GM06990 (cell line): ENCODE measurements at regions not wholly inside any gene's neighbourhood (a gene's known extent, or its start where the extent isn't known, plus 50 kb on each side); places are given as distances from the start of the nearest gene placed in this dataset.

Experiments
- DNase-seq: peaks from one replicate; pipeline ENCODE4 v3.0.0-alpha.2; 2011; ENCODE audit not compliant: insufficient read length; ENCODE audit errors: extremely low read depth
- H3K27me3 ChIP-seq: replicated peaks from 2 replicates; pipeline ENCODE4 v1.6.0; 2011; ENCODE audit warnings: low read length; ENCODE audit not compliant: control insufficient read depth, insufficient read depth
- H3K36me3 ChIP-seq: 2 replicates; pipeline ENCODE4 v1.5.1; 2011; ENCODE audit warnings: low read length; ENCODE audit not compliant: control insufficient read depth, insufficient read depth
- H3K4me3 ChIP-seq: replicated peaks from 2 replicates; pipeline ENCODE4 v1.5.1; 2011; ENCODE audit warnings: low read depth, mild to moderate bottlenecking, control low read depth, low read length
- CTCF ChIP-seq: IDR thresholded peaks from 2 replicates; pipeline ENCODE4 v1.5.1; 2011; ENCODE audit warnings: low read length, control low read depth, mild to moderate bottlenecking, inconsistent platforms; ENCODE audit not compliant: insufficient read depth, poor library complexity, severe bottlenecking

GRCh38 chr3:153043729-153044328 is 118.2 kb upstream of the RAP2B start:
- Histone ChIP-seq H3K4me3 (no peak overlapping the region), H3K27me3 (no peaks in the 10 kb centered on the region), H3K36me3 (no peaks in the 10 kb centered on the region)
- no peak for DNase-seq
- TF ChIP-seq CTCF = no peak

GRCh38 chr3:153045150-153045549 is 116.9 kb upstream of the RAP2B start:
- no peak for TF ChIP-seq CTCF
- H3K4me3 ChIP-seq = no peak overlapping the region
- no peaks in the 10 kb centered on the region for H3K36me3 ChIP-seq
- no peaks in the 10 kb centered on the region for H3K27me3 ChIP-seq
- DNase-seq = no peak

- no peaks in the 10 kb centered on the region for H3K36me3 ChIP-seq
- no peak overlapping the region for H3K4me3 ChIP-seq
- no peak for DNase-seq
- H3K27me3 ChIP-seq = no peaks in the 10 kb centered on the region
- TF ChIP-seq CTCF = no peak
Observed at GRCh38 chr3:153050978-153051377, 111.0 kb upstream of the RAP2B start.

- H3K4me3 ChIP-seq = no peak overlapping the region
- DNase-seq = no peak
- H3K27me3 ChIP-seq = no peaks in the 10 kb centered on the region
- no peaks in the 10 kb centered on the region for H3K36me3 ChIP-seq
- TF ChIP-seq CTCF = no peak
Observed at GRCh38 chr3:153051427-153052095, 110.5 kb upstream of the RAP2B start.

- no peaks in the 10 kb centered on the region for H3K36me3 ChIP-seq
- no peak for DNase-seq
- TF ChIP-seq CTCF = no peak
- no peak overlapping the region for H3K4me3 ChIP-seq
- H3K27me3 ChIP-seq = no peaks in the 10 kb centered on the region
Observed at GRCh38 chr3:153052096-153052460, 109.9 kb upstream of the RAP2B start.
